Sciatic nerve (tissue), 2 donors: ENCODE measurements at regions not wholly inside any gene's neighbourhood (a gene's known extent, or its start where the extent isn't known, plus 50 kb on each side); places are given as distances from the start of the nearest gene placed in this dataset.

Source experiments
- ATAC-seq: fragments of 200-7000 bp; cut with Tn5 transposase; one replicate; pipeline ENCODE4 v1.9.1; 2020; ENCODE audit warnings: mild to moderate bottlenecking, moderate library complexity
- DNase-seq: peaks from one replicate; pipeline ENCODE4 v3.0.0-alpha.2; 2020; ENCODE audit warnings: low spot score
- intact Hi-C: fragments of 100-400 bp; cut with DNase I; formaldehyde crosslinking; loops from one replicate; pipeline ENCODE4 v1.14.2; 2022
- donor health status: DM: no; HTN: no; CAD: no.
- donor health status: DM: no; HTN: no; CAD: no.

GRCh38 chr3:167899093-167899492, 163.6 kb downstream of the SERPINI1 start:
- no peak for DNase-seq
- no peak for ATAC-seq
- intact Hi-C loops: no loop called here

DNA sequence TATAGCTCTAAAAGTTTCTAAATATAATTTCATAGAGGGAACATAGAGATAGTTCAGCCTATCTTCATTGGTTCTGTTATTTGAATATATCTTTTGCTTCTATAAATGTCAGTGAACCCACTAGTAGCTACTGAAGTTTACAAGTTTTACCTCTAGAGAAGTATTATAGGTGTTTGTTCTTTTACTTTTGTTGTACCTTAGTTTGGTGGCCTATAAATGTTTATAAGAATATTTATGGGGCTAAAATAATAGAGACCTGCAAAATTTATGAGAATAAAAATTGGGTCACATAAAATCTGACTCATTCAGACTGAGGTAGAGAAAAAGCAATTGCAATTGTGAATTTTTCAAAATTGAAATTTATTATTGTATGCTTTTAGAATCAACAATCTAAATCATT, 162.6 kb downstream of the SERPINI1 start:
- DNase-seq (no peak), ATAC-seq (no peak)
- intact Hi-C loops: no loop called here

DNA sequence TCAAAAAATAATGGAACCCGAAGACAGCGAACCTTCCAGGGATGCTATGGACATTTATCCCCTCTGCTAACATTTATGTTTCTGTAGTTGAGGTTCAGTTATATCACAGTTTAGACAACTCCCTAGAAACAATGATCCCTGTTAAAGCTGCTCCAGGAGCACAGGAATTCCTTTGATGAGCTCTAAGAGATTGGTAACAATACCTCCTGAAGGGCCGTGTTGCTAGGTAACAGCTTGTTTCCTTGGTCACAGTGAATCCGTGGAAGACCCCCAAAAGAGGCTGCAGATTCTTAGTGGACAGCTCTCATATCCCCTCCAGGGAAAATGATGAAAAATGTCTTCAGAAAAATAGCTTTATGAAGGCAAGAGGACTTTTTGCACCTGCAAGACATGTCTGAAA, 160.2 kb downstream of the SERPINI1 start:
- ATAC-seq: no peak
- intact Hi-C loops: no loop called here
- no peak for DNase-seq

GRCh38 chr3:167895178-167895577, 159.7 kb downstream of the SERPINI1 start:
- ATAC-seq: no peak
- intact Hi-C loops: no loop called here
- no peak for DNase-seq

DNA sequence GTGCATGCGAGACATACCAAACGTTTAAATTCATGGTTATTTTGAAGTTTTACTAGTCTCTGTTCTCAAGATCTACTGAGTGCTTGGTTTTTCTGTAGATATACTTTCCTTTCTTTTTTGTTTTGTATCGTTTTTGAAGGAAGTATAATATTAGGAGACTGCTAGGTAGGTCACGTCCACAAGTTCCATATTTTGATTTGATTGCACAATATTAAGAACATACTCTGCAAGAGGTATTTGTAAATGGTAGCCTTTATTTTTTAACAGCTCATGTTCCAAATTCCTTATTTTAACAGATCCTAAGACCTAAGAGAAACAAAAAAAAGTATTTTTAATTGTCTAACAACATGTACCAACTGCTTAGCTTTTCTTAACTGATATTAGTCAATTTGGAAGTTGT, 156.7 kb downstream of the SERPINI1 start:
- no peak for DNase-seq
- no peak for ATAC-seq
- intact Hi-C loops: no loop called here

GRCh38 chr3:167887096-167887495, 151.6 kb downstream of the SERPINI1 start:
- intact Hi-C loops: no loop called here
- DNase-seq (no peak), ATAC-seq (no peak)

DNA sequence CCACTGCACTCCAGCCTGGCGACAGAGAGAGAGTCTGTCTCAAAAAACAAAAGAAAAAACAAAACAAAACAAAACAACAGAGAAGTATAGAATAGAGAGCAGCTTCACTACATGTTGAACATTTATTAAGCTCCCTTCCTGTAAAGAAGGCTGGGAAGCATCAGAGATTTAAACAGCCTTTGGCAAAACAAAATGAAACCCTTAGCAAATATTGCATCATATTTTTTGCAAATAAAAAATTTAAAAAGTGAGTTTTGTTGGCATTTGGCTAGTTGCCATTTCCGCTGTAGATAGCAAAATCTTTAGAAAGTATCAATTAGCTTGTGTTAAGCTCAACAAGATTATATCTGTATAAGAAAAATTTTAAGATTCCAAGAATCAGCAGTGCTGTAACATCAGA, 151.2 kb downstream of the SERPINI1 start:
- DNase-seq (no peak), ATAC-seq (no peak)
- intact Hi-C loops: no loop called here

DNA sequence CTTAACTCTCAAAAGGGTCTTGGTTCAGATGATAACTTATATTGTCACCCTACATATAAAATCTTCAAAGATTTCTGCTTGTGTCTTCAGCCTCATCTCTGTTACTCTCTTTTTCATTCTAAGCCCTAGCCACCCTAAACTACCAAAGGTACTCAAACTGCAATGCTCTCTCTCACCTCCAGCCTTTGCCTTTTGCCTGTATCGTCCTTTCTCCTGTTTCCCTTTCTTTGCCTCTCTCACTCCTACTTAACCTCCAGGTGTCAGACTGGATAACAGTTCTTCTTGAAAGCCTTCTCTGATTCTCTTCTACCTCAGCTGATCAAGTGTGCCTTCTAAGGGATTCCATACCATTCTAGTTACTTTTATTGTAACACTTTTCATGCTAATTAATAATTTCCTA, 149.8 kb downstream of the SERPINI1 start:
- DNase-seq (no peak), ATAC-seq (no peak)
- intact Hi-C loops: no loop called here

DNA sequence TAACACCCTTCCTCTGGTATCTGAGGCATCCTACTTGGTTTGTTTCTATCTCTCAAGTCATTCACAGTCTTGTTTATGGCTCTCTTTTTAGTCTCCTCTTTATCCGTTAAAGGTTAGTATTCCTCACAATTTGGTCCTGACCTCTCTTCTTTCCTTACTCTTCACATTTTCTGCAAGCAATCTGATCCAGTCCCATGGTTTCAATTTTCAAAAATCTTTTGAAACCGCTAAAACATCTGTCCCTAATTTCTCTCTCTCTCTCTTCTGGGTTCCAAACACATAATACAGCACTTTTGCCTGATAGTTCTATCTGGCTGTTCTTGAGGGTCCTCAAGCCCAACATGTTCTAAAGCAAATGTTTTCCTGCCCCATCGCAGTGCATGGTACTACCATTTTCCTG, 149.0 kb downstream of the SERPINI1 start:
- ATAC-seq (no peak), DNase-seq (no peak)
- intact Hi-C loops: no loop called here

GRCh38 chr3:167883452-167883851, 147.9 kb downstream of the SERPINI1 start:
- intact Hi-C loops: no loop called here
- ATAC-seq (no peak), DNase-seq (no peak)

DNA sequence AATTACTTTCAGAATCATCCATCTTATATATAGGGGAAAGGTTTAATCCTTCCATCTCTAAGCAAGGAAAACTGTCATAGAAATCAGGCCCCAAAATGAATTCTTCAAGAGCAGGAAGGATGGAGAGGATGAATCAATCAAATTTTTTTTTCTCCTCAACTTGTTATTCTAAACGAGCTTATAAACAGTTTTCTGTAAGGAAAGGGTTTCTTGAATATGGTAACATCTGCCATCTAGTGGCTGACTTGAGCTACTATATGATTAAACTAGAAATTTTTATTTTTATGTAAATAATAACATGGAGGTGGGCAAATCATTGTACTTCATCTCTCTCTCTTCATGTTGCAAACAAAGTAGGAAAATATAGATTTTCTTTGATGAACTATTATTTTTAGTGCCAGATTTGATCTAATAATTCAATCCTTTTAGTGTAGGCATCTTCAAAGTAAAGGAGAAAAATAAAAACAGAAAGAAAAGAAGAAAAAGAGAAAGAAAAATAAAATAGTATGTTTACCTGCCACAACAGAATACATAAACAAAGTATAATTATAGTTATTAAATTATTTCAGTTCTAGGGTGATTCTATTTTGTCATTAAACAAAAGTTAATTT, 146.6 kb downstream of the SERPINI1 start:
- intact Hi-C loops: no loop called here
- no peak for ATAC-seq

GRCh38 chr3:167880183-167880582, 144.7 kb downstream of the SERPINI1 start:
- intact Hi-C loops: no loop called here
- ATAC-seq: no peak

More for the DNA sequence above, 146.6 kb downstream of the SERPINI1 start:
- no peak for DNase-seq

GRCh38 chr3:167876620-167877281, 141.2 kb downstream of the SERPINI1 start:
- ATAC-seq (peak; percentile 92), DNase-seq (no peak)
- intact Hi-C loops: no loop called here

More at GRCh38 chr3:167880183-167880582, 144.7 kb downstream of the SERPINI1 start:
- no peak for DNase-seq
